HEK293 (cell line): ENCODE measurements at regions not wholly inside any gene's neighbourhood (a gene's known extent, or its start where the extent isn't known, plus 50 kb on each side); places are given as distances from the start of the nearest gene placed in this dataset.

Experiments used
- SCRT1 ChIP-seq: fragments of 450-650 bp; formaldehyde crosslinking; IDR thresholded peaks from 2 replicates; pipeline ENCODE4 v1.5.1; 2016; ENCODE audit warnings: missing biosample characterization, missing genetic modification characterization, borderline replicate concordance
- ZBTB1 ChIP-seq: fragments of 450-650 bp; formaldehyde crosslinking; IDR thresholded peaks from 2 replicates; pipeline ENCODE4 v1.5.1; 2016; ENCODE audit warnings: missing biosample characterization, missing genetic modification characterization
- ZNF184 ChIP-seq: fragments of 450-650 bp; IDR thresholded peaks from 2 replicates; pipeline ENCODE4 v1.5.1; 2018; ENCODE audit warnings: missing biosample characterization, mild to moderate bottlenecking, missing genetic modification characterization
- ZNF544 ChIP-seq: fragments of 450-650 bp; formaldehyde crosslinking; IDR thresholded peaks from 2 replicates; pipeline ENCODE4 v1.5.0; 2017; ENCODE audit warnings: missing biosample characterization, missing genetic modification characterization
- TF ChIP-seq, protein P1 (sequence below): fragments of 450-650 bp; formaldehyde crosslinking; IDR thresholded peaks from 2 replicates; pipeline ENCODE4 v1.5.1; 2016; ENCODE audit warnings: missing biosample characterization, missing genetic modification characterization
- TF ChIP-seq, protein P2 (sequence below): fragments of 450-650 bp; IDR thresholded peaks from 2 replicates; pipeline ENCODE4 v1.5.1; 2018; ENCODE audit warnings: missing biosample characterization, mild to moderate bottlenecking, missing genetic modification characterization
- TF ChIP-seq, protein P3 (sequence below): fragments of 450-650 bp; formaldehyde crosslinking; IDR thresholded peaks from 2 replicates; pipeline ENCODE4 v1.5.1; 2016; ENCODE audit warnings: missing biosample characterization, missing genetic modification characterization

DNA sequence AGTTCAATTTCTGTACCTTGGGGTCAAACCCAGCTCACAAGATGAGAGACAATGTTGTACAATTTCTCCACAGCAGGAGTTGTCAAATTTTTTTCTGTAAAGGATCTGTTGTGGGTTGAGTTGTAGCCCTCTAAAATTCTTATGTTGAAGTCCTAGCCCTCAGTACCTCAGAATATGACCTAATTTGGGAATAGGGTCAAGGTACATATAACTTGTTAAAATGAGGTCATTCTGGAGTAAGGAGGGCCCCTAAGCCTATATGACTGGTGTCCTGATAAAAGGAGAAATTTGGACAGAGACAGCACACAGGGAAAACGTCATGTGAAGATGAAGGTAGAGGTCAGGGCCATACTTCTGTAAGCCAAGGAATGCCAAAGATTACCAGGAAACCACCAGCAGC is 264.9 kb downstream of the TTC8 start:
- TF ChIP-seq, protein P1, sequence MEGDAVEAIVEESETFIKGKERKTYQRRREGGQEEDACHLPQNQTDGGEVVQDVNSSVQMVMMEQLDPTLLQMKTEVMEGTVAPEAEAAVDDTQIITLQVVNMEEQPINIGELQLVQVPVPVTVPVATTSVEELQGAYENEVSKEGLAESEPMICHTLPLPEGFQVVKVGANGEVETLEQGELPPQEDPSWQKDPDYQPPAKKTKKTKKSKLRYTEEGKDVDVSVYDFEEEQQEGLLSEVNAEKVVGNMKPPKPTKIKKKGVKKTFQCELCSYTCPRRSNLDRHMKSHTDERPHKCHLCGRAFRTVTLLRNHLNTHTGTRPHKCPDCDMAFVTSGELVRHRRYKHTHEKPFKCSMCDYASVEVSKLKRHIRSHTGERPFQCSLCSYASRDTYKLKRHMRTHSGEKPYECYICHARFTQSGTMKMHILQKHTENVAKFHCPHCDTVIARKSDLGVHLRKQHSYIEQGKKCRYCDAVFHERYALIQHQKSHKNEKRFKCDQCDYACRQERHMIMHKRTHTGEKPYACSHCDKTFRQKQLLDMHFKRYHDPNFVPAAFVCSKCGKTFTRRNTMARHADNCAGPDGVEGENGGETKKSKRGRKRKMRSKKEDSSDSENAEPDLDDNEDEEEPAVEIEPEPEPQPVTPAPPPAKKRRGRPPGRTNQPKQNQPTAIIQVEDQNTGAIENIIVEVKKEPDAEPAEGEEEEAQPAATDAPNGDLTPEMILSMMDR (tag by site-specific recombination) = no peak
- TF ChIP-seq ZBTB1 = no peak
- TF ChIP-seq ZNF544 (tag by site-specific recombination) = no peak
- TF ChIP-seq, protein P2, sequence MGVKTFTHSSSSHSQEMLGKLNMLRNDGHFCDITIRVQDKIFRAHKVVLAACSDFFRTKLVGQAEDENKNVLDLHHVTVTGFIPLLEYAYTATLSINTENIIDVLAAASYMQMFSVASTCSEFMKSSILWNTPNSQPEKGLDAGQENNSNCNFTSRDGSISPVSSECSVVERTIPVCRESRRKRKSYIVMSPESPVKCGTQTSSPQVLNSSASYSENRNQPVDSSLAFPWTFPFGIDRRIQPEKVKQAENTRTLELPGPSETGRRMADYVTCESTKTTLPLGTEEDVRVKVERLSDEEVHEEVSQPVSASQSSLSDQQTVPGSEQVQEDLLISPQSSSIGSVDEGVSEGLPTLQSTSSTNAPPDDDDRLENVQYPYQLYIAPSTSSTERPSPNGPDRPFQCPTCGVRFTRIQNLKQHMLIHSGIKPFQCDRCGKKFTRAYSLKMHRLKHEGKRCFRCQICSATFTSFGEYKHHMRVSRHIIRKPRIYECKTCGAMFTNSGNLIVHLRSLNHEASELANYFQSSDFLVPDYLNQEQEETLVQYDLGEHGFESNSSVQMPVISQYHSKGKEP (tag by site-specific recombination) = no peak
- TF ChIP-seq ZNF184 (tag by site-specific recombination) = no peak
- TF ChIP-seq SCRT1 = no peak
- TF ChIP-seq, protein P3, sequence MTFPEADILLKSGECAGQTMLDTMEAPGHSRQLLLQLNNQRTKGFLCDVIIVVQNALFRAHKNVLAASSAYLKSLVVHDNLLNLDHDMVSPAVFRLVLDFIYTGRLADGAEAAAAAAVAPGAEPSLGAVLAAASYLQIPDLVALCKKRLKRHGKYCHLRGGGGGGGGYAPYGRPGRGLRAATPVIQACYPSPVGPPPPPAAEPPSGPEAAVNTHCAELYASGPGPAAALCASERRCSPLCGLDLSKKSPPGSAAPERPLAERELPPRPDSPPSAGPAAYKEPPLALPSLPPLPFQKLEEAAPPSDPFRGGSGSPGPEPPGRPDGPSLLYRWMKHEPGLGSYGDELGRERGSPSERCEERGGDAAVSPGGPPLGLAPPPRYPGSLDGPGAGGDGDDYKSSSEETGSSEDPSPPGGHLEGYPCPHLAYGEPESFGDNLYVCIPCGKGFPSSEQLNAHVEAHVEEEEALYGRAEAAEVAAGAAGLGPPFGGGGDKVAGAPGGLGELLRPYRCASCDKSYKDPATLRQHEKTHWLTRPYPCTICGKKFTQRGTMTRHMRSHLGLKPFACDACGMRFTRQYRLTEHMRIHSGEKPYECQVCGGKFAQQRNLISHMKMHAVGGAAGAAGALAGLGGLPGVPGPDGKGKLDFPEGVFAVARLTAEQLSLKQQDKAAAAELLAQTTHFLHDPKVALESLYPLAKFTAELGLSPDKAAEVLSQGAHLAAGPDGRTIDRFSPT (tag by site-specific recombination) = no peak
